ENCODE measurements at regions not wholly inside any gene's neighbourhood (a gene's known extent, or its start where the extent isn't known, plus 50 kb on each side); places are given as distances from the start of the nearest gene placed in this dataset.

DNA sequence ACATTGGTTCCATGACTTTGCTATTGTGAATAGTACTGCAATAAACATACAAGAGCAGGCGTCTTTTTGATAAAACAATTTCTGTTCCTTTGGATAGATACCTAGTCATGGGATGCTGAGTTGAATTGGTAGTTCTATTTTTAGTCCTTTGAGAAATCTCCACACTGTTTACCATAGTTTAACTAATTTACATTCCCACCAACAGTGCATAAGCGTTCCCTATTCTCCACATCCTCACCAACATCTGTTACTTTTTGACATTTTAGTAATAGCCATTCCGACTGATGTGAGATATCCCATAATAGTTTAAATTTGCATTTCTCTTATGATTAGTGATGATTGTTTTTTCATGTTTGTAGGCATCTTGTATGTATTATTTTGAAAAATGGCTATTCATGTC is 707.0 kb downstream of the SORCS1 start:
- DNase-seq = no peak

DNA sequence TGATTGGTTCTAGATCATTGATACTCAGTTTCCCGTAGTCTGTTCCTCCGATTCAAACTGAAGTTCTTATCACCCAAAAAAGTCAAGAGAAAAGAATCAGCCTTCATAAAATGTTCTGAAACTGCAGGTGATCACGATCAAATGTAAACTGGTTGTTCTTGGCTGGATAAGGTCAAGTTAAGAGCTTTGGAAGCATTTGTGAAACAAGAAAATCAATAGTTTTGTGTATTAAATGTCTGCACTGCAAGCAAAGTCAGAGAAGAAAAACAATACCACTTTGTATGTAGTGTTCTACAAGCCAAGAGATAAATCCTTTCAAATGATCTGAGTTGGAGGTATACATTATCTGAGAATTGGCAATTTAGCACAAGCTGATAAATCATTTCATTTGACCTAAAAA is 710.3 kb downstream of the SORCS1 start:
- DNase-seq = no peak

DNA sequence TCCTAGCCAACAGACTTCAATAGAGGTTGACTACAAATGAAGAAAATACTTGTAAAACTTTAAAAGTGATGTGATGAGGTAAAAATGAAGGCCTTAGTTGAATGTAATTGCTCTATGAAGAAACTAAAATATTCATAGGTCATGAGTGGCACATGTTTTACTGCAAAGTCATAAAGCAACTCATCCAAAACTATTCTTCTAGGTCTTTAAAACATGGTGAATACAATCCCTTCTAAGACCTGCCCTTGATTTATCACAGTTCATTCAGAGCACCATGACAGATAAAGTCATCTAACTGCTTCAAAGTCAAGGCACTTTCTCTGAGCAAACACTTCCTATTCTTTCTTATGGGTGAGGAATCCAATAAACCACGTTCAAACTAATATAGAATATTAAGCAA is 713.5 kb downstream of the SORCS1 start:
- DNase-seq = no peak

- DNase-seq = no peak
These were observed 717.6 kb downstream of the SORCS1 start for GRCh38 chr10:106446920-106447319.

DNA sequence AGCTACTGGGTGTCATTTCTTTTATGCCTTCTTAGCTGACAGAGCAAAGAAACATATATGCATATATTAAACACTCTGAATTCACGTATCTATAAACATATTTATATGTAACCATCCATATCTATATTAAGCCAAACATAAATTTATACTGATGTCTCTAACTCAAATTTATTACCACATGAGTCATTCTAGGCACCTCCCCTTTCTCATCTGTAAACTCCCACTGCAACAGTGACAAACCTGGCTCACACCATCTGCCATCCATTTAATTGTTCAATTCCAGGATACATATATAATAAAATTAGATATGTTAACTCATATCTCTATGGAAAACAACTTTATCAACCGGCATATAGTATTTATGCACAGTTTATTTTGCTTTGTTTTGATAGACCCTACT is 722.3 kb downstream of the SORCS1 start:
- DNase-seq = no peak

DNA sequence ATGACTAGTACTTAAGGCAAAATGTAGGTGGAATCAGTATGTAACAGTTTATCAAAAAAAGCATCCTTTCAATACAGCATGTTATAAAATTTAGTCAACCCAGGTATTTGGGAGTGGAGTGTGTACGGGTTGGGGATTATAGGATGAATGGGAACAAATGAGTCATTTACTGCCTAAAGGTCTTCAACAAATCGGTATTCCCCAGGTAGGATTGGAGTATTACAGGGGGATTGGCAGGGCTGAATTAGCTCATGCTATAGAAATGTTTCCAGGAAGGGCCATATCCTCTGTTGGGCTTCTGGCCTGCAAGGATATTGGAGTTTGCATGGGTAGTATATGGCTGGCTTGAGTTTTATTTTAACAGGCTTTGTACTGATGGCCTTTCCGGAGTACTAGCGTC is 723.7 kb downstream of the SORCS1 start:
- no peak for DNase-seq

- DNase-seq = no peak
These were observed 724.2 kb downstream of the SORCS1 start for GRCh38 chr10:106440355-106440754.

DNA sequence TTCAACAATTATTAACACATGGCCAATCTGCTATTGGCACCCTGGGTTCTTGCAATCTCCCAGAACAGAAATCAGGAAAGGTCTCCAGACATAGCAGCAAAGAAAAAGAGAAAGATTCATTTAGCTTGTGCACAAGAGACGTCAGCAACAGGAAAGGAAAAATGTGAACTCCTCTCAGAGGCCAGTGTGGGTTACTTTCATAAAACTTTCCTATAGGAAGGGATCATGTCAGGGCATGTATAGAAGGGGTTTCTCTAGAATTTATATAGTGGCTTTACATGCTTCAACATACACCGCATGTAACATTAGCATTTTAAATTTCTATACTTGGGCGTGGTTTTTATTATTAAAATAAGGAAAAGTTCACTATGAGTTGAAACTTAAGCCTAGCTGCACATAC is 725.1 kb downstream of the SORCS1 start:
- DNase-seq = no peak

DNA sequence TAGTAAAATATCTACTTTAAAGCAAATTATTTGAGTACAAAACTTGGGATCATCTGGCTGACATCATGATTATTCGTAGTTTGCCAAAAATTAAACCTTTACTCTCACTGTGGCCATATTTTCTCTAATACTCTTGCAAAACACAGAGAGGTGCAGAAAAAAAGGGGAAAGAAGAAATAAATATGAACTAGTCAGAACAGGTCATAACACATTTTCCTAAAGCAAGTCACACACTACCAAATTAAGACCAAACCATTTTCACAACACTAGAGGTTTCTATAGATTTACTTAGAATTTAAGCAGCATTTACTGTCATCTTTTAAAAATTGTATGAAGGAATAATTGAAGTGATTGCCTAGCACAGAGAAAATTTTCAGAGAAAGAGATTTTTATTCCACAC is 726.1 kb downstream of the SORCS1 start:
- no peak for DNase-seq

DNA sequence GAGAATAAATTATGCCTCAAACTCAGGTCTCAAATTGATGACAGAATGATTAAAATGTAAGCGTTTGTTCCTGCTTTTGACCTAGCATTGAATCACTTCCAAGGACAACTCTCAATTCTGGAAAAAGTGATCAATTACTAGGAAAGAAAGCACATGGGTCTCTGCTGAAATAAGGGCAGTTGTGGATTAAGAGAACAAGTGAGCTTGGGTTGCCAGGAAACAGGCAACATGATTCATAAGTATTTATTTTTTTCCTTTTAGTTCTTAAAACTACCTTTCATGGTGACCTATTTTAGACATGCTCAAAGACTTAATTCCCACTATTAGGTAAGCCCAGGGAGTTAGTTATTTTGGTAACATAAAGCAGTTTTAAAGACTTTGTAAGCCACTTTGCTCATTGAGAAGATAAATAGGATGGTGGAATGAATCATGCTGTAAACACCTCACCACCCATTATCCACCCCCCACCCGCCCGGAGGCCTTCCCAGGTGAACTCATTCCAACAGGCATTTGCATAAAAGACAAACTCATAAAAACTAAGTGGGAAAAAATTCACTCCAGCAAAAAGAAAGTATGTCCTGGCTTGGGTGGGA is 728.3 kb downstream of the SORCS1 start:
- no peak for DNase-seq

DNA sequence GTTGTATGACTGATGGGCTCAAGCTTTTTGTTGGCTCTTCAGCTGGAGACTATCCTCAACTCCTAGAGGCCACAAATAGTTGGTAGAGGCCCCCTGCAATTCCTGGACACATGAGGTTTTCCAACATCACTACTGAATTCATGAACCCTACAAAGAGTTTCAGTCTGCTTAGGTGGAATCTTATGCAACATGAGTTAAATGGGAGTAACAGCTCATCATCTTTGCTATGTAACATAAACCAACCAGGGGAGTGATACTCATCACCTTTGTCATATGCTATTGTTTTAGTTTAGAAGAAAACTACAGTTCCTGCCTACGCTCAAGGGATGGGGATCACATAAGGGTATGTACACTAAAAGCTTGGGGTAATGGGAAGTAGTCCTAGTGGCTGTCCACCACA is 729.4 kb downstream of the SORCS1 start:
- no peak for DNase-seq

- no peak for DNase-seq
These were observed 739.5 kb downstream of the SORCS1 start for GRCh38 chr10:106424981-106425380.

DNA sequence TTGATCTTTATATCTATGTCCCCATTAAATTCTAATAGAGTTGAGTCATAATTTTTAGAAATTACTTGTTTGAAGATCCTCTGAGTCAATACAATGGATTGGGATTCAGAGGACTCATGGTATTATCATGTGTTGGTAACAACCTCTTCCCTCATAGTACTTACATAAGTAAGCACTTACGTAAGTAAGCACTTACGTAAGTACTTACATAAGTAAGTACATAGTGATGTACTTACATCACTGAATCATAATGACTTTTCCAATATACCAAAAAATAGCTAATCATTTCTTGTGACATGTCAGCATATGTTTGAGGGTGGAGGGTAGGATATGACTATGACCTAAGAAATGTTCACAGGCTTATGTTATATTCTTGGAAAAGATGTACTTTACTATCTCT is 740.5 kb downstream of the SORCS1 start:
- no peak for DNase-seq

DNA sequence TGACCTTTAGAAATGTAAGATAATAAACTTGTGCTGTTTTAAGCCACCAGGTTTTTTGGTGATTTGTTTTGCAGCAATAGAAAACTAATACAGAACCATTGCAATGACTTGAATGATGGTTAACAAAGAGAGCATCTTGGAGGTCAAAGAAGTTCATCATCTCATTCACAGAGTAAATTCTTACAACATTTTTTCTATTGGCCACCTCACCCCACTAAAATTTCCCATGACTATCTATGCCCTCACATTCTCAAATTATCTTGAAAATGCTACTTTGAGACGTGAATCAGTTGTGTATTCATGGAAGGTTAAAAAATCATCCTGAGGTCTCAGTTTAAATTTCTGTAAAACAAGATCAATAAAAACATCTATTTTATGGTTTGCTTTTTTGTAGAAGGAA is 754.2 kb downstream of the SORCS1 start:
- DNase-seq = no peak

DNA sequence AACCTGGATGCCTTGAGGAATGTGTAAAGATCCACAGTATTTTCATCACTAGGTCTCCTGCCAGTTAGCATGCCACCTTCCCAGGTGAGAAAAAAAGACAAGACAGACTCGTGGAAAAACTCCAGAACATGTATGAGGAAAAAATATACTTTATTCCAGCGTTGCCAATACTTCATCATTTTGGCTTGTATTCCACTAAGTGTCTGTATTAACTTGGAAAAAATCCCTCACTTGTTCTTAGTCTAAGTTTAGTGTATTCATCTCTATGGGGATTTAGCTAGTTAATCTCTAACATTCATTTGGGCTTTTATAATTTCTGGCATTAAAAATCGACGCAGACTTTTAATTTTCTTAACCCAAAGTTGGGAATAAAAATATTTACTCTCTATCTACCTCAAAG is 759.4 kb downstream of the SORCS1 start:
- no peak for DNase-seq

DNA sequence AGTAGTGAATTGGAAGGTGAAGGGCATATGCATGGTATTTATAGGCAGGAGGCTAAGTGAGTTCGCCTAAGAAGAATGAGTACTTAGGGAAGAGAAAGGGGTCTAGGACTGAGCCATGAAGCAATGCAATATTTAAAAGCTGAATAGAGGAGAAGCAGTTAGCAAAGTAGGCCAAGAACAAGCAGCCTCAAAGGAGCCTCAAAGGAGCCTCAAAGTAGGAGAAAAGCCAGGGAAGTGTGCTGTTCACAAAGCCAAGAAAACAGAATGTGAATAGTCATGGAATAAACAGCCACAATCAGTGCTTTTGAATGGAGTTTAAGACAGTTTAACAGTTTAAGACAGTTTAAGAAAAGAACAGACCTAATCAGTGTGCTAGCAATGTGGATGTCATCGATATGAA is 762.0 kb downstream of the SORCS1 start:
- DNase-seq = no peak

- no peak for DNase-seq
These were observed 762.5 kb downstream of the SORCS1 start for GRCh38 chr10:106401967-106402366.

- no peak for DNase-seq
These were observed 763.3 kb downstream of the SORCS1 start for GRCh38 chr10:106401161-106401560.

GRCh38 chr10:106399112-106399511 is 765.4 kb downstream of the SORCS1 start:
- DNase-seq = no peak

- DNase-seq = no peak
These were observed 768.3 kb downstream of the SORCS1 start for GRCh38 chr10:106396192-106396591.

DNA sequence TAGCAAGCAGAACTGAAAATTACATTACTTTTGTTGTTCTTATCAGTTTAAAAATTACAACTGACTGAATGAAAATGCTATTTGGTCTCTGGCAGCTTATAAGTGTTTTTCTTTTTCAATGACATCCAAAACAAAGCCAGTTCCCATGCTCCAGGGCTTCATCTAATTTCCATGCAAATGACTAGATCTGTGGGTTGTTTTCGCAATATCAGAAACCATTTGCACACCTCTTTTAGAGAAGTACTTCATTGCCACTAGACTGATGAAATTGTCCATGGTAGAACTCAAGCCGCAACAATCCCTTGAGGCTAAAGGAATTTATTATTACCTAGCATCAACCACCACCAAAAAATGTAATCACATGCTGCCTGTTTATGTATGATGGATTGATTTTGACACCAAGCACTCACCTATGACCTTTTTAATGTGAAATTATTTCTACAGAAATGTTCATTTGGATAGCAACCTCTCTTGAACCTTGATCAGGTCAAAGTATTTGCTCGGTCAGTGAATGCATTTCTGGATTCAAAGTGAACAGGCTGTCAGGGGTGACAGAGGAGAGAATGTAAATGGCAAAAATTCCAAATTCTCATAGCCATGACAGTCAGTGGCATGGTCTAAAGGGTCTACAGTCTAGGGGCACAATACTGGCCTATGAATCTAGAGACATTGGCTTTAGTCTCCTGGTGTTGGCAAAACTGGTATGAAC is 769.3 kb downstream of the SORCS1 start:
- DNase-seq = no peak

GRCh38 chr10:106392778-106393177 is 771.7 kb downstream of the SORCS1 start:
- DNase-seq = no peak

- no peak for DNase-seq
These were observed 777.4 kb downstream of the SORCS1 start for GRCh38 chr10:106387063-106387462.

GRCh38 chr10:106384496-106384895 is 780.0 kb downstream of the SORCS1 start:
- no peak for DNase-seq

DNA sequence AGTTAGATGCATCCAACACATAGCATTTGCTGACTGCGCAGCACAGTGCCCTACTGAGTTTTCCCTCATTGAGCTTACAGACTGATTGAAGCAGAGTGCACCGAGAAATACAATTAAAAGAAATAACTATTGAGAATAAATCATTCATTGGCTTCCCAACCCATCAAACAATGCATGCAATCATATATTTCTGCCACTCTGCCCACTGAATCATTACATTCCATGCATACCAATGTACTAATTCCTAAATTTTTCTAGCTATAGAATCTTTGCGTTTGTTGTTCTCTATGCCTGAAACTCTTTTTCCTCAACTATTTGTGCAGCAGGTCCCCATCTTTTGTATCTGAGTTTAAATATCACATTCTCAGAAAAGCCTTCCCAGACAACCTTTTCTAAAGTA is 783.8 kb downstream of the SORCS1 start:
- DNase-seq = no peak
